NCI-H2227 (cell line): ENCODE measurements at regions not wholly inside any gene's neighbourhood (a gene's known extent, or its start where the extent isn't known, plus 50 kb on each side); places are given as distances from the start of the nearest gene placed in this dataset.
"Not testable (repeated sequence)": the region's sequence is repeated elsewhere in the genome, so short reads cannot be mapped to it uniquely, and the experiment has no call there.

Experiments used
- DNase-seq: peaks from one replicate; lab custom pipeline; 2025; ENCODE audit not compliant: unreplicated experiment; lab: John Stamatoyannopoulos, UW

DNA sequence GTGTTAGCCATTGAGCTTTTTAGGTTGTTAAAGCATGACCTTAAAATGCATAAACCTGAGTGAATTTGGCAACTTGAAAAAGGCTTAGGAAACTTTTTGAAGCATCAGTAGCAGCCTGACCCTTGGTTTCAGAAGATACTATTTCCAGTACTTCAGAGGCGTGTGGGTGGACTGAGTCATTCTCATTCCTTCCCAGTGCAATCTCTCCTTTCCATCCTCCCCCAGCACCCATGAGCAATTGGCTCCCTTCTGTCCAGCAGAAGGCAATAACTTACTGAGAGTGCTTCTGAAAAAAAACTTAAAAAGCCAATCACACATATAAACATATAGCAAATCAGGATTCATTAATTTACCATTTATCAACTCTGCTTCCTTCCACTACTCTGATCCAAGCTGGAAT is 299.3 kb upstream of the STXBP6 start:
- no peak for DNase-seq

DNA sequence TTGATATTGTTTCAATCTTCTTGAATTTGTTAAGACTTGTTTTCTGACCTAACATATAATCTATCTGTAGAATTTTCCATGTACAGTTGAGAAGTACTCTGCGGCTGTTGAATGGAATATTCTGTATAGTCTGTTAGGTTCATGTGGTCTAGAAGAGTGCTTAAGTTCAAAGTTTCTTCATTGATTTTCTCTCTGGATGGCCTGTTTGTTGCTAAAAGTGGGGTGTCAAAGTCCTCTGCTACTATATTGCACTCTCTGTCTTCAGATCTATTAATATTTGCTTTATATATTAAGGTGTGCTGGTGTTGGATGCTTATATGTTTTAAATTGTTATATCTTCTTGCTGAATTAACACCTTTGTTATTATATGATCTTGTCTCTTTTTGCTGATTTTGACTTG is 290.9 kb upstream of the STXBP6 start:
- DNase-seq, result no peak

DNA sequence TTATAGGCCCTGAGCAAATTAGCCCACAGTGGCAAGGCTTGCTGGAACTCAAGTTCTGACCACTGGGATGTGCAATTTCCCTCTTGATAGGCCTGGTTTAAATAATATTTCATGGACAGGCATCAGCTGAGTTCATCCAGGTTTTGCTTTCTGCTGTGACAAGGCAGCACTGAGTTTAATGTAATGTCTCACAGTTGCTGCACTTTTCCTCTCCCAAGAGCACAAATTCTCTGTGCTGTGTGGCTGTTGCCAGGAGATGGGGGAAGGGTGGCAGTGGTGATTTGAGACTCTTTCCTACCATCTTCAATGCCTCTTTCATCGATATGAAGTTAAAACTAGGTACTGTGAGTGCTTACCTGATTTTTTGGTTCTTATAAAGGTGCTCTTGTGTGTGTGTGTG is 272.8 kb upstream of the STXBP6 start:
- DNase-seq, result no peak

DNA sequence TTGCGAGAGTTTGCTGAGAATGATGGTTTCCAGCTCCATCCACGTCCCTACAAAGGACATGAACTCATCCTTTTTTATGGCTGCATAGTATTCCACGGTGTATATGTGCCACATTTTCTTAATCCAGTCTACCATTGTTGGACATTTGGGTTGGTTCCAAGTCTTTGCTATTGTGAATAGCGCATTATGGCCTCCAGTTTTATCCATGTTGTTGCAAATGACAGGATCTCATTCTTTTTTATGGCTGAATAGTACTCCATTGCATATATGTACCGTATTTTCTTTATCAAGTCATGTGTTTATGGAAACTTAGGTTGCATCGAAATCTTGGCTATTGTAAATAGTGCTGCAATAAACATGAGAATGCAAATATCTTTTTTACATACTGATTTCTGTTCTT is 266.1 kb upstream of the STXBP6 start:
- DNase-seq, result not testable (repeated sequence)

DNA sequence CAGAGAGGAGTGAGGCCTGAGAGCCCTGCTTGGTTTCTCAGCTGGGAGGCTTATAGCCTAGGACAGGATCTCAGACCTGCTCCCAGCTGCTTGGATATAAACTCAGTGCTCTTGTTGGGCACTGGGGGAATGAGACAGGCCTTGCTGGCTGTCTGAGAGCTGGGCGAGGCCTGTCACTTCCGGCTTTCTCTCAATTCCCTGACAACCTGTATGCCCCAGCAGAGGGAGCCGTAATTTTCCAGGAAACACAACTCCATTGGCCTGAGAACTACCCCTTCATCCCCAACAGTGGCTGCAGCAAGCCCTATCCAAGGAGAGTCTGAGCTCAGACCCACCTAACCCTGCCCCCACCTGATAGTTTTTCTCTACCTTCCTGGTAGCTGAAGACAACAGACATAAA is 258.3 kb upstream of the STXBP6 start:
- DNase-seq, result no peak

DNA sequence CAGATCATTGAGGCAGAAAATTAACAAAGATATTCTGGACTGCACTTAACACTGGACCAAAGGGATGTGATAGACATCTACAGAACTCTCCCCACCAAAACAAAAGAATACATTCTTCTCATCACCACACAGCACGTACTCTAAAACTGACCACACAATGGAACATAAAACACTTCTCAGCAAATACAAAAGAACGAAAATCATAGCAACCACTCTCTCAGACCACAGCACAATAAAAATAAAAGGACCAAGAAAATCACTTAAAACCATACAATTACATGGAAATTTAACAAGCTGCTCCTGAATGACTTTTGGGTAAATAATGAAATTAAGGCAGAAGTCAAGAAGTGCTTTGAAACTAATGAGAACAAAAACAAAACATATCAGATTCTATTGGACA is 254.0 kb upstream of the STXBP6 start:
- no peak for DNase-seq

DNA sequence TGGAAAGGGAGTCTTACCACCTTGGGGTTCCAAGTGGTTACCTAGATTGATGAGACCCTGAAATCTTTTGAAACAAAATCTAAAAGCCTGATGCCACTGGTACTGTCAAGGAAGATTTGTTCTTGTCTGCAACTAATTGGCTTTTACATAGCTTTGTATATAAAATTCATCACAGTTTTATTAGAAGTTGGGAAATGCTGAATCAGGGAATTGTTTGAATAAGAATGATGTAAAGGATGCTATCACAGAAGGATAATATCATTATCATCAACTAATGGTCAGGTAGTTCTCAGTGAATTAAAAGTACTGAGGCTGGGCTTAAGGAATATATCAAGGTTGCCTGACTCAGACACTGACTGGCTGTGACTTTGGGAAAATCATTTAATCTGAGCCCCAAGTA is 248.3 kb upstream of the STXBP6 start:
- DNase-seq, result no peak

DNA sequence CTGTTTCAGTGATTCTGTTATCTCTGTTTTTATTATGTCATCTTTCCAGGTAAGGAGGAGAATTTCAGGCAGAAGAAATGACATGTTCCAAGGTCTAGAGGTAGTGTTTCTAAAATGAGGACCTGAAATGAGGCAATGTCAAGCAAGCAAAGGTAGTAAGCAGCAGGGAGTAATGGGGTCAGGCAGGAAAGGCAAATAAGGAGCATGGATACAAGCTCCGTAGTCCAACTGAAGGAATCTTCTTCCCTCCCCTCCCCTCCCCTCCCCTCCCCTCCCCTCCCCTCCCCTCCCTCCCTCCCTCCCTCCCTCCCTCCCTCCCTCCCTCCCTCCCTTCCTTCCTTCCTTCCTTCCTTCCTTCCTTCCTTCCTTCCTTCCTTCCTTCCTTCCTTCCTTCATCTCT is 240.2 kb upstream of the STXBP6 start:
- not testable (repeated sequence) for DNase-seq

DNA sequence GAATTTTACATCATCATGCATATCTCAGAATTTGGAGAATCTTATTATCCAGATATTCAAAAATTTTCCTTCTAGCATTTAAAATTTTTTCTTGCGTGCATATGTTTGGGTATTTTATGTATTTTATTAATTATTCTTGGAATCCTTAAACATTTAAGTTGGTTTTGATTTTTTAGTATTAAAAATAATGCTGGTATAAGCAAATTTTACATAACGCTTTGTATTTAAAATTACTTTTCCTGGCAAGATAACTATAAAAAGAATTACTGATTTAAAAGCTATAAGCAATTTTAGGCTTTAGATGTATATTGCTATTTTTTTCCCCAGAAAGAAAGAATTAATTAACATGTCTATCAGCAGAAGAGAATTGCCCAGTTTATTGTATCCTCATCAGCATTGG is 224.6 kb upstream of the STXBP6 start:
- DNase-seq, result no peak

DNA sequence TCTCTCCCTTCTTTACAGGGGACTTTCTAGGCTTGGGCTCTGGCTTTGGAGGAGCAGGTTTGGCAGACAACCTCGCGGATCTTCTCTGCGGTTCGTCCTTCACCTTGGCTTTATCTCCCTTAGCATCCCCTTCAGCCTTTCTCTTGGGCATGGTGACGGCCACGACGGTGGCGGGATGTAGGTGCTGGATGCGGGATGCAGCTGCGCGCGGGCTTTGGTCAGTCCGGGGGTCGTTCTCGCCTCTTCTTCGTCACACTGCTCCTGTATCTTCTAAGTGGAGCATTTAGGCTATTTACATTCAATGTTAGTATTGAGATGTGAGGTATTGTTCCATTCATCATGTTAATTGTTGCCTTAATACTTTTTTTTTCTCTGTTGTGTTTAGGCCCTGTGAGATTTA is 217.2 kb upstream of the STXBP6 start:
- DNase-seq, result no peak

DNA sequence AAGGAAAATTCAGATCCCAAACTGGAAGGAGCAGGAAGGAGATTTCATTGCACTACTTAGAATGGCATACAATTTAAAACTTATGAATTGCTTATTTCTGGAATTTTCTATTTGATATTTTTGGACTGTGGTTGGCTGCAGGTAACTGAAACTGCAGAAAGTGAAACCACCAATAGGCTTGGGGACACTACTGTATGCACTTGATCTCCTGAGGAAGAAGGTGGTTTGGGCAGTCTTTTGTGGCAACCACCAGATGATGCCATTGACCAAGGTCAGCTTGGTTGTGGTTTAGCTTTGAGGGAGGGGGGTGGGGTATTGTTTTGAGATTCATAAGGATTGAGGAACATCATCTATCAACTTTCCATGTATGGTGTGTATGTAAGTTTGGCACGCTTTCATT is 209.5 kb upstream of the STXBP6 start:
- DNase-seq, result no peak

DNA sequence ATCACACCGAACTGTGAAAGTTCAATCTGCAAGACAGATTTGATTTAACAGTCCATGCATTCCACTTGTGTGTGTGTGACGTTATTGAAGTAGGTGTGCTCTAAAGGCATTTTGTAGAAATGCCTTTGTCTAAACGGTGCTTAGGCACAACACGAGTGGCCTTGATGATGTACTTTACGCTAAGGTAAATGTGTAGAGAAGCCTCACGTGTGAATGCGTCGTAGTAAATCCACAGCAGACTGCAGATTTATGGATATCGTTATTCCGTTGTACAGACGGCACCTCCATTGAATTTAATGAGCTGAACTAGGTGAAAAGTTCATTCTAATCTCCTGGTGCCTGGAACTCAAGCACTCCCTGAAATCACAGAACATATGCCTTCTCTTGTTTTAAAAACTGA is 202.8 kb upstream of the STXBP6 start:
- DNase-seq, result no peak

DNA sequence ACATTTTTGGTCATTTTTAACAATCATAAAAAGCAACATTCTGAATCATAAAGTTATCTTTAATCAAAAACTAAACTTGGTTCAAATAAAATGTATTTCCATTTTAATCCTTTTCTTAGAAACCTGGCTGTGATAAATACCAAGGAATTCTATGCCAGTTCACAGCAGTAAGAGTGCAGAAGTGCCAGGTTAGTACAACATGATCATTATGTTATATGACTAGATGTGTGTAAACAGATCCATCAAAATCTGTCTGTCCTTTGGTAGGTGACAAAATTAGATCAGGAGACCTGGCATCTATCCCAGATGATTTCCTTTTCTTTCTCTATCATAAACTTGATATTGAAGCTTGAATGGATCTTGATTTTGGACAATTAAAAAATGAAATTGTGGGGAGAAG is 200.6 kb upstream of the STXBP6 start:
- DNase-seq, result no peak

DNA sequence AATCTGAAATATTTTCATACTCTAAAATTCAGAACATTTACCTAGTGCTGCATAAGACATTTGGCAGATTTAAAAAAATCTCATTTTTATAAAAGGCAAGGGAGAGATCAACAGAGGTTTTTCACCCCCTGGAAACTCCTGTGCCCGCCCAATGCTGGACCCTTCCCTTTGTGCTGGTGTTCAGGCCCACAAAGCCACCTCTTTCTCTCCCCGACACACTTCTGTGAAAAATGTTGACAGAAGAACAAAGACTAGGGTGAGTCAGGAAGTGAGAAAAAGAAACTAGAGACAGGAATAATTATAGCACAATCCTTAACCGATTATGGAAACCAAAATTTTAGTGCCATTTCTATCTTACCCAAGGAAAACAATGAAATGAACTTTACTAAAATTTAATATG is 197.7 kb upstream of the STXBP6 start:
- DNase-seq, result no peak

DNA sequence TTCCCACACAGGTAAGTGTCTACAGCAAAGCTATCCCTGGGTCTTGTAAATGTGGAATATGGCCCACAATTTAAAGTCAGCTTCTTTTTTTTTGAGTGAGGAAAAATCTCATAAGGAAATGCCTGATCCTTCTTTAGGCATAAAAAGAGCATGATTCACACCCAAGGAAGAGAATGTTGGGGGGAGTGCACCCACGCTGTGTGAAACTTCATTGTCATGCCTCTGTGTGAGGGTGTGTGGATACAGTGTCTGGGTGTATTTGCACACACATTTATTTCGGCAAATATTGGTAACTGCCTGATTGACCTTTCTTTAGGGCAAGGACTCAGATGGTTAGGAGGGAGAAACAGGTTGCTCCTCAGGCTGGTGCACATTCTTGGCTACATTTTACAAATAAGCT is 196.8 kb upstream of the STXBP6 start:
- no peak for DNase-seq

DNA sequence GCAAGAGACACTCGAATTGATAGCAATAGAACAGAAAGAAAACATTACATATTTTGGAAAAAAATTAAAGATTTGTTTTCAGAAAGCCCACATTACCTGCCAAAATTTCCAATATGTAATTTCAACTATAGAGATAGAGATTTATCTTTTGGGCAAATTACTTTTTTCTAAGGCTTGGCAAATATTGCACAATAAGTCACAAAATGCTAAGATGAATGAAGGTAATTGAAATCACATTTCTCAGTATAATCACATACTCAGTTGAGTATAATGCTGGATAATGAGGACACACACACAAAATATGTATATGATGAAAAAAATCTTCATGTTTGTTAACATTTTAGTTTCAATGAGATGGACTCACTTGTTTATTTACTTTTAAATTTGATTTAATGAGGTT is 189.2 kb upstream of the STXBP6 start:
- no peak for DNase-seq

DNA sequence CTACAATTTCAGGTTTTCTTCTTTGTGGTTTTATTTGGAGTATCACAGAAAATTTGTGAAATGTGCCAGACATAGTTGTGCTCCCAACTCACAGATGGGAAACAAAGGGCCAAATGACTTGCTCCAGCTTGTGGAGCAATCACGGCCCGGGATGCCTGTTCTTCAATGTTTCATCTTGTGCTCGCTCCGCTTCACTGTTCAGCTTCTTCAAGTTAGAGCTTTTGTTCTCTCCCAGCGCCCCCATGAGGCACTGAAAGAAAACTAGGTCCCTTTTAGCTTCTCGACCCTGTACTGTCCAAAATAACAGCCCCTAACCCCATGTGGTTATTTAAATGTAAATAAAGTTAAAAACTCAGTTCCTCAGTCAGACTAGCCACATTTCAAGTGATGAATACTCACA is 187.9 kb upstream of the STXBP6 start:
- DNase-seq, result peak; percentile 19

DNA sequence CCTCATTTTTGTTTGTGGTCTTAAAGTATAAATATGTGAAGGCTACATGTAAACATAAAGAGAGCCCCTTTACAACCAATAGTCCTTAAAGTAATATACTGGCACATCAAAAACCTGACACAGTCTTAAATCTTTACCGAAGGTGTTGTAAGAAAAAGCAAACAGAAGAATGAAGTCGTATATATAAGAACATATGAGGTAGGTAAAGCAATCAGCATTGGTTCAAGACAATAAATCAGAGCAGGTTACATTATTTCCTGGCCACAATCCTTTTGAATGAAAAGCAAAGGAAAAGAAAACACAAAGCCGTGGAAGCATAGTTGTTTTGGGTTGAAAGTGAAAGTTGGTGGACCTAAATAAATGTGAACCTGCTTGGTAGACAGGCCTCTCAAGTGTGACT is 183.7 kb upstream of the STXBP6 start:
- DNase-seq, result no peak

DNA sequence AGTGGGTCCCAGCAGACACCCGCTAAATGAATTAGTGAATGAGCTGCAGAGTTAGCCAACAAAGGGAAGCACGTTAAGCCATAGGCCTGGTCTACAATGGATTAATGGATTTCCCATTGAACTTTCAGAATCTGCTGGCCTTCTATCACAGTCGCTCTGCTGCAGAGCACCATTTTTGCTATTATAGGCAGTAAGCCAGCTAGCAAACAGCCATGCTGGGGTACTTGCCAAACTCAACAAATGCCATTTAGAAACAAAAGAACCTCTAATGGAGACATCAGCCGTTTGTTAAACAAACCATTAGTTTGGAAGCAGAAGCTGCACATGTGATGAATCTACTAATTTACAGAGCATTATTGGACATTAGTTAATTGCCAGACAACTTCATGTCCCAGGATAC is 181.1 kb upstream of the STXBP6 start:
- DNase-seq, result no peak

DNA sequence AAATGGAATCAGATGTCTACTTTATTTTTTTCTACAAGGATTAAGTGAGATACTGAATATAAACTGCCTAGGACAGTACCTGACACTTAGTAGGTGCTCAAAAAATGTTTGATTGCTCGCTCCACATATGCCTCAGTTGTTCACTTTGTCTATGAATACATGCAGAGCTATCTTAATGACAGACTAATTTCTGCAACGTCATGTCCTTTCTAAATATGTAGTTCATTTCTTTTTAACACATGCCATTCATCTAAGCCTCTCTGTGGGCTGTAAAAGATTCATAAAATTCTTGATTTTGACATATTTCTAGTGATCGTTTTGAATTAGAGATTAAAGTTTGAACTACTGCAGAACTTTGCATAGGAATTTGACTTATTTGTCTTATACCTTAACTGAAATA is 176.3 kb upstream of the STXBP6 start:
- DNase-seq, result no peak

DNA sequence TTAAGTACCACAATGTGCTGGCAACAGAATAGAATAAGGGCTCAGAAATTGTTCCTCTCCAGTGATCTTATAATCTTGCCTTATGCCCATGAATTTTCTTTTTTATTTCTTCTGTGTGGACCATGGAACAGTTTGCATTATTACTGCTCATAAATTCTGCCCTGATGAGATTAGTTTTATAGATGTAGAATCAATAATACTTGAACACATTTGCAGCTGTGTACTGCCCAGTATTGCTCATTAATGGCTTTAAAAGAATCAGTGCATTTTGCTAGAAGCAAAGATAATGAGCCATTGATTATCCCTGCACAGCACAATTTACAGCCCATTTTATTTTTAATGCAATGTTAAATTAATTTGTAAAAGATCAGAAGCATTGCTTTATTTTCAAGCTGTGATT is 172.3 kb upstream of the STXBP6 start:
- DNase-seq, result no peak

DNA sequence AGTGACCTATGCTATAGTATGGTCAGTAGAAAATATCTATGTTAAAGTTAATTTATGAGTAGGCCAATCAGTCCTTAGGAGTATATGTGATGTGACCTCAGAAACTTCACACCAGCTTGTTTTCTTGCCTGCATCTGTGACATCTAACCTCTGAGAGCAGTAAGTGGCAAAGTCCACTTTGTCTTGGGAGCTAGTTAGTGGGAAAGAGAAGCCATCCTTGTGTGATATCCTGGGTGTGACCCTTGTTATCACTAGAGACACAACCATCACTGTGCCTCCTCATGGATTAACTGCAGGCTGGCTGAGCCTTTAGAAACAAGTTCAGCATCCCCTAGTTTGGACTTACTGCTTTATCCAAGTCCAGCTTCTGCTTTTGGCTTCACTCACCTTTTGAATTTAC is 170.6 kb upstream of the STXBP6 start:
- DNase-seq, result no peak

DNA sequence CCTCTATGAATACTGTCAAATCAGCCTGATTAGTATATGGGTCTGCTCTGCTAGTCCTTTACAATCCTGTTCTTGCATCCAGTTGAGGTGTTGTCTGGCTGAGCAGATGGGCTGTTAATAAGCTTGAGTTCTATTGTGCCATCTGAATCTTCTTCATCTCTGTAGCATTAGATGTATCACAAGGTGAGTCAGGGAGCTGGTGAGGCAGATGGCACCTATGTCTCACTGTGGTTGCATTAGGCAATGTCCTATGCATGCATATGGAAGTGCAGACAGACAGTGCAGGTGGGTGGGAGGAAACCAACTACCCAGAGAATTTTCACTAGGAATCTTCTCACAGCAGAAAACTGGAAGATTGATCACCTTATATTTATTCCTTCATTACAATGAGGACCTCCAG is 165.7 kb upstream of the STXBP6 start:
- DNase-seq, result no peak

DNA sequence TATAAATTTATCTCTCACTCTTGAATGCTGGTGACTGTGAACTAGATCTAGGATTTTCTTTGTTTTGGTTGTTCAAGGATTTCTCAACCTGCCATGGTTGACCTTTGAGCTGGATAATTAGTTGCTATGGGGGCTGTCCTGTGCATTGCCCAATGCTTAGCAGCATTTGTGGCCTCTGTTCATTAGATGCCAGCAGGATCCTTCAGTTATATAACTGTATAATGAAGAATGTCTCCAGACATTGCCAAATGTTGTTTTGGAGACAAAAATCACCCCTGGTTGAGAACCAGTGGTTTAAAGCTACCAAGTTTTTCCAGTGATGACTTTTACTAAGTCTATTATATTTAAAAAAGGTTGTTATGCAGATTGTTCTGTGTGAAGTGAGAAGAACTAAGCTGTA is 147.9 kb upstream of the STXBP6 start:
- no peak for DNase-seq
